ENCODE measurements at regions not wholly inside any gene's neighbourhood (a gene's known extent, or its start where the extent isn't known, plus 50 kb on each side); places are given as distances from the start of the nearest gene placed in this dataset.

DNA sequence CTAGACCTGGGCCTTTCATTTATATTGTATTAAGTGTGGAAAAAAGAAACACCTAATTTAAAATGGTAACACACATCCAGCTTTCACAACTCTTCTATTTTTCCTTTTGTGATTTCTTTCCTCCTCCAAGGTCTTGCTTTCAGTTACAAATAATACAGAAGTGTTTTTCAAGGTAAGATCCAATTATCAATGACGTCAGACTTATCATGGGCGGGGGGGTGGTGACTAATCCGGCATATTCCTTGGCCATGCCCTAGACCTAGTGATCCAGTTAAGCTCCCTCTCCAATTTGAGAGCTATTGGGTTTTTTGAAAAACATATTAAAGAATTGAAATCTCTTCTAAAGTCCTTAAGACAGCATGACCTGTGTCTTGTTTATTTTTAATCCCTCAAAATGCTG is 669.9 kb upstream of the NR5A2 start:
- DNase-seq, result no peak

DNA sequence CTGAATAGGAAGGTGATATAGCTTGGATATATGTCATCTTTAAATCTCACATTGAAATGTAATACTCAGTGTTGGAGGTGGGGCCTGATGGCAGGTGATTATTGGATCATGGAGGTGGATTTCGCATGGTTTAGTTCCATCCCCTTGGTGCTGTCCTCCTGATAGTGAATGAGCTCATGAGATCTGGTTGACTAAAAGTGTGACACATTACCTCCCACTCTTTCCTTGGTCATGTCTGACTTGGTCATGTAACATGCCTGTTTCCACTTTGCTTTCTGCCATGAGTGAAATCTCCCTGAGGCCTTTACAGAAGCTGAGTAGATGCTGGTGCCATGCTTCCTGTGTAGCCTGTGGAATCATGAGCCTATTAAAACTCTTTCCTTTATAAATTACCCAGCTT is 664.5 kb upstream of the NR5A2 start:
- DNase-seq, result no peak

DNA sequence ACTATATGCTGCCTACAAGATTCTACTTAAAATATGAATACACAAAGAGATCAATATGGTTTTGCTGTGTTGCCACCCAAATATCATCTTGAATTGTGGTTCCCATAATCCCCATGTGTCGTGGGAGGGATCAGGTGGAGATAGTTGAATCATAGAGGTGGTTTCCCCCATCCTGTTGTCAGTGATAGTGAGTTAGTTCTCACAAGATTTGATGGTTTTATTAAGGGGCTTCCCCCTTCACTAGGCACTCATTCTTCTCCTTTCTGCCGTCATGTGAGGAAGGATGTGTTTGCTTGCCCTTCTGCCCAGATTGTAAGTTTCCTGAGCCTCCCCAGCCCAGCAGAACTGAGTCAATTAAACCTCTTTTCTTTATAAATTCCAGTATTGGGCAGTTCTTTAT is 654.4 kb upstream of the NR5A2 start:
- DNase-seq, result no peak

DNA sequence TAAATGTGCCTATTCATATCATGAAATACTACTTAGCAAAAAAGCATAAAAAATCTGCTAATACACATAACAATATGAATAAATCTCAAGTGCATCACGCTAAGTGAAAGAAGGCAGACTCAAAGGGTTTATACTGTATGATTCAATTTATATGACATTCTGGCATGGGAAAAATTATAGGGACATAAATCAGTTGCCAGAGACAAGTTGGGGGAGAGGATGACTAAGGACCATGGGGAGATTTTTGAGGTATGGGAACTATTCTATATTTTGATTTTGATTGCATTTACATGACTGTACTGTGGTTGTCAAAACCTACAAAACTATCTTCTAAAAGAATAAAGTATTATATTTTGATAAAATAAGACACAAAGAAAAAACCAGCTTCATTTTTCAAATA is 650.3 kb upstream of the NR5A2 start:
- no peak for DNase-seq

DNA sequence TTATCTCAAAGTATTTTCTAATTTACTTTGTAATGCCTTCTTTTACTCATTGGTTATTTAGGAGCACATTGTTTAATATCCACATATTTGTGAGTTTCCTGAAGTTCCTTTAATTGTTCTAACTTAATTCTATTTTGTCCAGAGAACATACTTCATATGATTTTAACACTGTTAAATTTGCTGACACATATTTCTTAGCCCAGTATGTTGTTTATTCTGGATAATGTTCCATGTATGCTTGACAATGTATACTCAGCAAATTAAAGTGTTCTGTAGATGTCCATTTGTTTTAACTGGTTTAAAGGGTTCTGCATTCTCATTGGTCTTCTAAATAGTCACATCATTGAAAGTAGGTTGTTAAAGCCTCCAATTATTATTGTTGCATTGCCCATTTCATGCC is 643.7 kb upstream of the NR5A2 start:
- no peak for DNase-seq

DNA sequence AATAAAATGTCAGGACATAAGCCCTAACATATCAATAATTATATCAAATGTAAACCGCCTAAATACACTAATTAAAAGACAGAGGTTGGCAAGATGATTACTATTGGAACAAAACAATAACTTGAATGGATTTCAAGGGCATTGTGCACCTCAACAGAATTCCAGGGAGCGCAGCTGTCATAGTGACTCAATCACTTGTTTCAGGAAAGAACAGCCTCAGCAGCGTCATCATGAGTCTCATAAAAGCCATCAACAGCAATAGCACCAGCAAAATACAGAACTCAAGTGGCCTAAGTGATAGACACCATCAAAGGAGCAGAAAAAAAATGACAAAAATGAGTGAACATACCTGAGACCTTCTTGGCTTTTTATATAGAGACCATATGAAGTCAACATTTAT is 632.7 kb upstream of the NR5A2 start:
- DNase-seq, result no peak

DNA sequence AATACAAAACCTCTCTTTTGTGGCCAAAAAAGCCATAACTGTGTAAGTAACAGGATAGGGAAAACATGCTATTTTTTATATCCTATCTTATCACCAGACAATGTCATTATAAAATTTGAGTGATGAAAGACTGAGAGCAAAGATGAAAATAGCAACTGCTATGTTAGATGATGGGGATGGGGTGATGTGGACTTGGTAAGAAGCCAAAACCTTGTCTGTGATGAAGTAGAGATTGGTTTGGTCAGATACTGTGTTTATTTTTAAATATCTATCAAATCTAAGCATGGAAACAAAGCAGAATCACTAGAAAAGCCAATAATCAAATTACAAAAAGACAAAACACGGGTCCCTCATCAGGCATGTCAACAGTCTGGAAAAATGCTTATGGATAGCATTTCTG is 631.1 kb upstream of the NR5A2 start:
- no peak for DNase-seq

DNA sequence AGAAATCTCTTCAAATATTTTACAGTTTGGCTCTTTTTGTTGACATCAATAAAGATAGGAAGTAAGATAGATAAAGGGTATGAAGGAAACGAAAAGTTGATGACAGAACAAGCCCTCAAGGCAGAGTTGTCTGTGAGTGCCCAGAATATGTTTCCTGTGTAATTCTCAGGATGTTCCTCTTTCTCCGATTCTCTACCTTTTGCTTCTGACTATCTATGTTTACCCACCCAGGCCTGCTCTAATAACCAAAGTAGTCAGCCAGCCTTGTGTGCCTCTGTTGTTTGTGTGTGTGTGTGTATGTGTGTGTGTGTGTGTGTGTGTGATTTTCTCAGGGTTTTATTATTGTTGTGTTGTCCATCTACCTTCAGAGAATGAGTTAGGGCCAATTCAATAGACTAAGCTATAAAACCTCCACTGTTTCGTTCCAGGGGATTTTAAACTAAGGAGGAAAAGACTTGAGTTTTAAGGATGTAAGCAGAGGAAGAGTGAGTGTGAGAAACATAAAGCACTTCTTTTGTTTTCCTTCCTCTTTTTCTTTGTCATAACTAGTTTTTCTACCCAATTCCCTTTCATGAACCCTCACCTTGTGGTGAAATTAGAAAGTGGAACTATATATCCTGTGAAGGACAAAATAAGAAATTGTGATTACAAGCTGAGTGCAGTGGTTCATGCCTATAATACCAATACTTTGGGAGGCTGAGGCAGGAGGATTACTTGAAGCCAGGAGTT is 627.4 kb upstream of the NR5A2 start:
- DNase-seq, result no peak

DNA sequence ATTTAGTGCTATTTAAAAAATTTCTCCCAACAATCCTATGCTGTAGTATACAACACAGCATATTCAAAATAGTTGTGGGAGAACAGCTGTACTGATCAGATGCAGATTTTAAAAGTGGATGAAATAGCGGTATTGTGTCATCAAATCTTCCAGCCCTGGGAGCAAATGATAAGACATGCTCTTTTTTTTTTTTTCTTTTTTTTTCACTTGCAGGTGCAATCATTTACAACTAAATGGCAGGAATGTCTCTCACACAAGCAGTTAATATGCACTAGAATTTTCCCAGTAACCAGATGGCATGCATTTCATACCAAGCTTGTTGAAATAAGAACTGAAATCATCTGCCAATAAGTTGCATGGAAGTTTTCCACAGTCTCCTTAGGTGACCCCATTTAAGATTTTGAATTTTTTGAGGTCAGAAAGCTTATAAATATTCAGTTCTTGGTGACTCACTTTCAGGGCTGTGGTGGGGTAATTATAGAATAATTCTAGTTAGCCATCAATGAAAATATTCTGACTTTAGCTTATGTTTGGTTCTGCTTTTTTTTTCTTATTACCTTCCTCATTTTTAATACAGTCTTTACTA is 623.9 kb upstream of the NR5A2 start:
- DNase-seq, result no peak

DNA sequence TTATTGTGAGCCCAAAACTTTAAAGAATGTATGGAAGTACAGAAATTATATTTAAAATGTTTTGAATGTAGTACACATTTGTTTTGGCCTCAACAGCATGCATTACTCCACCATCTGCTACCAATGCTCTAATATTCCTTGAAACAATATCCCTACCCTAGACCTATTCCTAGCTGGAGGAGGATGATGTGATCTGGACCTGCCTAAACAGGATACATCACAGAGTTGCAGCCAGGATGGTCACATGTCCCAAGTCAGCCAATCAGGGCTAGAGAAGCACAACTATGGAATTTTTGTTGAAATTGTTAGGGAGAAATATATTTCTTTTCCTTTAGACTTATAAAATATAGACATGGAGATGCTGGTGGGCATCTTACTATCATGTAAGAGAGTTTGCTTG is 623.3 kb upstream of the NR5A2 start:
- DNase-seq, result no peak

DNA sequence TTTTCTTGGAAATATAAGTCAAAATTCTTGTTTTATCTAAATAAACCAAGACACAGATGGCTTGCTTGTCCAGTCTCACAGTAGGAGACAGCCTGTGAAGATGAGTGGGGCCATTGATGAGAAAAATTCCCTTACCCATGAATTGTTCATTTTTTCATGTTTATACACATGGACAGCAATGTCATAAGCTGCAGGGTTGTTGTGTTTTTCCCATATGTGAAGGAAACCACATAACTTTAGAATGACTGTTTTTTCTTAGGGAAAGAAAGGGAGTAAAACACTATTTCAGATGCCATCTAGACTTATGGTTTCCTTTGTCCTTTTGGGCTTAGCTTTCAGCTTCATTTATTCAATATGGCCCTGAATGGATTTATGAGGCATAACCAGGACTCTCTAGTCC is 622.5 kb upstream of the NR5A2 start:
- no peak for DNase-seq

DNA sequence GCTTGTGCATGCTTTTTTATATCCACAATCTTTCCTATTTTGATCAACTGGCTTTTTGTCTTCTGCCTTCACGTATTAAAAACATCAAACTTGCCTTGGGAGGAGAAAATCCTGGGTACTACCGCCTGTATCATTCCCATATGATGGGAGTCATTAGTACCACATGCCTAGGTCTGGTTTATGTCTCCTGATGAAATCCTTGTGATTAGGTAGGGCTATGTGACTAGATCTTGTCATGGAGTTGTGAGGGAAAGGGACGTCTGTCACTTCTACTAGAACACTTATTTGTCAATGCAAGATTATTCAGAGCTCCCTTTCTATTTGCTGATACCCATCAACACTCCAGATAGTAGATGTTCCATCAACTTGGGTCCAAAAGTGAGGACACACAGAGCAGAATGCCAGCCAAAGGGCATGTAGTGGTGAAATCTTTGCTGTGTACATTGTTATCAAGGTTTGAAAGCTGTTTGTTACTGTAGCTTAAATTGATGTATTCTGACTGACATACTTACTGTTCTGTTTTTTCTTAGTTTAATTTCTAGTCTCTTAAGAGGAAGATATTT is 621.8 kb upstream of the NR5A2 start:
- DNase-seq, result no peak

DNA sequence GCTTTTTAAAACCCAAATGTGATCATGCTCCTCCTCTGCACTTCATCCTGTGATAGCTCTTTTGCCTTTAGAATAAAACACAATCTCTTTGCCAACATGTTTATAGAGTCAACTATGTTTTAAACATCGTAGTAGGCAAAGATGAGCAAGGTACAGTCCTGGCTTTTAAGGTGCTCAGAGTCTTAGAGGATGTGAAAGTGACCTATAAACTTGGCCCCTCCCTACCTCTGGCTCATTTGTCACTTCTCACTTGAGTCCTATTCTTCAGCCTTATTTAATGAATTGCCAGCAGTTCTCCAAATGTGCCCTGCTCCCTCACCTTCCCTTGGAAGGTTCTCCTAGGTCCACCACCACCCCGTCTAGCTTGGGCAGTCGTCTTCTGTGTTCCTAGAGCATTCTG is 617.0 kb upstream of the NR5A2 start:
- DNase-seq, result no peak

DNA sequence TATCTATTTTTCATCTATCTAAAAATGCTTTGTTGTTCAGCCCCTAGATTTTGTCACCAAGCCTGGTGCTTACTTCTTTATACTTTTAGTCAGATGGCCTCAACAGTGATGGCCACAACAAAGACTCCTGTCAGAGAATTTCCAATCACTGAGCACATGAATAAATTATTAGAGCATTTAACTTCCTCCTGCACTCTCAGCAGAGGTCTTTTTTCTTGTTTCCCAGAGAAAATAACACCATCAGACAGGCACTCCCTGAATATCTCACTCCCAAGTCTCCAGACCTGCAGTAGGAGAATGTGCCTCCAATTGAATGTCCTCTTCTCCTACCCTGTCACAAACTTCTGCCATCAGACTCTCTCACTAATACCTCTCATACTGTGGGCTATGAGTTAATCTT is 616.0 kb upstream of the NR5A2 start:
- no peak for DNase-seq

DNA sequence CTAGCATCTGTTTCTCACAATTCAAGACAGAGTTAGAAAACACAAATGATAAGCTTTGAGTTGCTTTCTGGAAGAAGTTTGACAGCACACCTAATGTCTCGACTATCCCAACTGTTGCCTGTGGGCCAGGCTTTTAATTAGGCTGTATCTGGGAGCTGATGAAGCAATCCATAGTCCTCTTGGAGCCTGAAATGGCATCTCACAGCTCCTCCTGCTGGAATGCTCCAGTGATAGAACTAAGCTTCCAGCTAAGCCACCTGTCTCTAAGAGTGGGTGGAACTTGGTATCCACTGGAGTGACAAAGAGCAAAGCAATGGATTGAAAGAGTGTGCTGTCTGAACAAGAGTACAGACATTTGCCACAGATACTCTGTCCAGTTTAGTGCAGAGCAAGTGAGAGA is 605.3 kb upstream of the NR5A2 start:
- DNase-seq, result no peak

DNA sequence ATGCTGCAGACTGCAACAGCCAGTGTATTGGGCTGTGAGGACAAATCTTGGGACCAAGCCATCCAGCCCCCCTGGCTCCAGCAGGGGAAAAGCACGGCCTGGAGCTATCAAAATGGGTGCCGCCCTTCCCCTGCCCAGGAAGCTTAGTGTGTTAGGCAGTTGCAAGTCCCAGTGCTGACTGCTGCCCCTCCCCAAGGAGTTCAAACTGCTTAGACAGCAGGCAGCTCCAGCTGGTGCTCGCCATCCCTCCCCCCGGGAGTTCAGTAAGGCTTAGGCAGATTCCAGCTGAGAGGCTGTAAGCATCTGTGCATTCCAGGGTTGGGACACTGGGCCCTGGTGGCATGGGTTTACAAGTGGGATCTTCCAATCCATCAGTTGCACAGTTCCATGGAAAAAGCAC is 579.6 kb upstream of the NR5A2 start:
- no peak for DNase-seq

DNA sequence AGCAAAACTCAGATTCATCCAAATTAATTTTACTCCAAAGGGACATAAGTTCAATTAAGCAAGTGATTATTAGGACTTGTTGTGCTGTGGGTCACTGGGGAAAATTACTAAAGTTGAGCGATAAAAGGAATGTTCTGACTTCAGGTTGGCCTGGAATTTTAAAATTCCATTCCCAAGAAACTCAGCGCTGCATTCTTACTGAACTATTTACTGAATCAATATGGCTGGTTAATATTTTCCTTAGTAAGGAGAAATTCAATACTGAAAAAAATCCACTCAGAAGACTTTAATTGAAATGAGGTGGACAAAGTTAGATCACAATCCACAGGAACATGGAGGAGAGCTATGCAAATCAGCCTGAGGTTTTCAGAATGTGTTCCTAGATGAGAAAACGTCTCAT is 578.9 kb upstream of the NR5A2 start:
- no peak for DNase-seq

DNA sequence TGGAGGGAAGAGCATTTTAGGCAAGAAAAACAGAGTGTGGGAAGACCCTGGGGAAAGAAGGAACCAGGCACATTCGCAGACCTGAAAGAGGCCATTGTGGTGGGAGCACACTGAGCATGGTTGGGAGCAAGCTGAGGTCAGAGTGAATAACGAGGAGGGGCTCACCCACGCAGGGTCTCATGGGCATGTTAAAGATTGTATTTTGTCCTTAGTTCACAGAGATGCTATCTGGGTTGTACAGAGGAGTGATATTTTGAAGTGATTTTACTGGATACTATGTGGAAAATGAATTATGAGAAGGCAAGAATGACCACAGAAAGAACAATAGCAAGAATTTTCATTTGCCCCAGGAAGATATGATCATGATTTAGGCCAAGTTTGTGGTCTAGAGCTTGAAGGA is 578.3 kb upstream of the NR5A2 start:
- no peak for DNase-seq

DNA sequence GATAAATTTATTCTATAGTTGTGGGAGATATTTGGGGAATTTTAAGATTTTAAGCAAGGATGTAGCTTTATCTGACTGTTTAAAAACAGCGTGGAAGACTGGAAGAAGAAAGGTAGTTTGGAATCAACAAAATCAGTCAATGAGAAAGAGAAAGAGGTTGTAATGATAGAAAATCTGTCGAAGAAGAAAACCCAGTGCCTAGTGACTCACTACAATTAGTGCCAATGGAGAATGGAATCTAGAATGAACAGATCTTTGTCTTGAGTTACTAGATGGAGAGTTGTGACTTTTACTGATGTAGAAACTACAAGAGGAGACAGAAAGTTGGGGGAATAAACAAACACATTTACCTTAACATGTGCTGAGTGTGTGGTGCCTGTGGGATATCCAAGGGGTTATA is 577.8 kb upstream of the NR5A2 start:
- DNase-seq, result no peak

DNA sequence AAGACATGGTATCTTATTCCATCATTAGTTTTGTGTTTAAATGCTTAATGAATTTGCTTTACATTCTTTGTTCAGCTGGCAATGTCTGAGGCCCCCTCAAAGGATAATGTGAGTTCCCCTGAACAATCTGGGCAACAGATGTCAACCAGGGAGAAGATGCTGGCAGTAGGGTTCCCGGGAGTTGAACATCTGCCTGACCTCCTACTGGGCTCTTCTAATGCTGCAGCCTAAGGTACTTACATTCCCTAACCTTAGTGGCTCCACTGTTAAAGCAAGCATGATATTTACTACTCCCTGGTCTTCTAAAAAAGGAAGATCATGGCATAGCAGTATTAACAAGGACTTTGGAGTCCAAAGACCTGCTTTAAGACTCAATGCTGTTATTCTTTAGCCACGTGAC is 574.9 kb upstream of the NR5A2 start:
- DNase-seq, result no peak

DNA sequence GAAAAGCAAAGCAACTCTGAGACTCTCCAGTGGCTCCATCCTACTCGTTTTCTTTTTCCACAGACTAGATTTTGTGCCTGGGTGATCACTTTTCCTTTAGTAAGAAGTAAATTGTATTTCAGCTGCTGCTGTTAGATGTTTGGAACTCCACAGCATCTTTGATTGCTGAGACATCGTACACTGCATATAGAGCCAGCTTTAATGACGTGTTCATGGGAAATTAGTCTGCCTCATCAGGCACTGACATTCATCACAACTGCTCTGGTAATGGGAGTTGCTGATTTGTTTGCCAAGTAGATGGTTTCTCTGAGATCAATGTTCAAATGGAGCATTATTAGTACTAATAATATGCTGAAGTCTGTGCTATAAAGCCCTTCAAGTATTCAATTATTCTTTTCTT is 573.8 kb upstream of the NR5A2 start:
- no peak for DNase-seq

DNA sequence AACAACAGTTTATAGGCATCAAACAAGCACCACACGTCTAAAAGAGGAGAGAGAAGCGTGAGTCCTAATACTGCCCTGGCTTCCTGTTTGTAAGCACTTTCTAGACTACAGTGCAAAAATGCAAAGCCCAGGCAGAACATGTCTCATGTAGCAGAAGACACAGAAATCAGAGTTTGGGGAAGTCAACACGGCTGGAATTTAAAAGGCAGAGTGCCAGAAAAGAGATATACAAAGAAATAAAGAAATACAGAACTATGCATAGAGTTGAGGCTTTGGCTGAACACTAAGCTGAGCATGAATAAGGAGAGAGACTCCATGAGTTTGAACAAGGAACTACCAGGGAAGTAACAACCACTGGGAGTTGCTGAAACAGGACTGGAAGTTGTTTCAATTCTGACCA is 566.6 kb upstream of the NR5A2 start:
- DNase-seq, result no peak

DNA sequence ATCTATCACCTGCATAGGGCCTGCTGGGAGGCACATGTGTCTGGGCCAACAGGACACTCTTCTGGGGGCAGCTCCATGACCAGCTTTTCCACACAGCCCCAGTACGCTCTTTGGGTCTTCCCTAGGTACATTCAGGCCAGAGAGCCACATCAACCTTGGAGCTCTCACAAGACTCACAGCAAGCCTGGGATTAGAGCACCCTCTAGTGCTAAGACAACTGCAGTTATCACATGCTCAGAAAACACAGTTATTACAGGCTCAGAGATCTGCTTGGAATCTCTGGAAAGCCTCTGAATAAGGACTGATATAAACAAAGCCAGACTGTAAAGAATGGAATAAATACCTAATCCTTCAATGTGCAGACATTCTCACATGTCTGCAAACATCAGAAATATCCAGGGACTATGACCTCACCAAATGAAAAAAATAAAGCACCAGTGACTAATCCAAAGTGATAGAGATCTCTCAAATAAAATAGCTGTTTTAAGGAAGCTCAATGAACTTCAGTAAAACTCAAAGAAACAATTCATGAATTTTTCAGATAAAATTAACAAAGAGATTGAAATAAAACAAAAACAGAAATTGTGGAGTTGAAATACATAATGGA is 563.9 kb upstream of the NR5A2 start:
- peak; percentile 67 for DNase-seq

DNA sequence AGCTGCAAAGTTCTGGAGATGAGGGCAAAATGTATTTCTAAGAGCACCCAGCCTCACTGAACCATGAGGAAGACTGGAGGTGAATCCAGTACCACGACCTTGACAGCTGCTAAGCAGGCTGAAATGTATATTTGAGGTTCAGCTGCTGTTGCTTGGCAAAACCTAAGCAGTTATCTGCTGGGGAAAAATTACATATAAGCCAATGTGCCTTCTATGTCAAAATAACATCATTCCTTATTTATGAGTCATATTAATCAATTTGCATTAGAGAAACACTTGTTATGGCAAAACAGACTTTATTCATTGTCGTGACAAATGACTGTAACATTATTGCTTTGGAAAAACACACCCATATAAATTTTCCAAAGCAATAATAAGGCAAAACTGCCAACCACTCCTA is 560.5 kb upstream of the NR5A2 start:
- no peak for DNase-seq

DNA sequence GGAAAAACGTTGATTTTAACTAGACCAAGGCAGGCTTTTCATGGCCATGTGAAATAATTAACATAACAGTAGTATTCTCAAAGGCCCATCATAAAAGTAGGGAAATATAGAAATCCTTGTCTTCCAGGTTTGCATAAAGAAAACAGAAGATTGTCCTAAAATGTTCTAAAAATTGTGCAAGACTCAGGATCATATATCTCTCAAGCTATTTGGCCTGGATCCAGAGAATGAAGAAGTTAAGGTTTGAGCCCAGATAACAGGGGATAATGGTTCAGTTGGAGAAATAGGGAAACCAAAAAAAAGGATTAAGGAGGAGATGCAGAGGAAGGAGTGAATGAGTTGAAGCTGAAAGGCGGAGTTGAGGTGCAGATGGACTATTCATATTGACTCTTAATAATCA is 555.5 kb upstream of the NR5A2 start:
- no peak for DNase-seq

Data from activated CD4-positive, alpha-beta T cell treated with anti-CD3 and anti-CD28 coated beads, Interleukin-2, amount 50 U/mL, for 16 hours (primary cell).